ENCODE measurements at regions not wholly inside any gene's neighbourhood (a gene's known extent, or its start where the extent isn't known, plus 50 kb on each side); places are given as distances from the start of the nearest gene placed in this dataset.

DNA sequence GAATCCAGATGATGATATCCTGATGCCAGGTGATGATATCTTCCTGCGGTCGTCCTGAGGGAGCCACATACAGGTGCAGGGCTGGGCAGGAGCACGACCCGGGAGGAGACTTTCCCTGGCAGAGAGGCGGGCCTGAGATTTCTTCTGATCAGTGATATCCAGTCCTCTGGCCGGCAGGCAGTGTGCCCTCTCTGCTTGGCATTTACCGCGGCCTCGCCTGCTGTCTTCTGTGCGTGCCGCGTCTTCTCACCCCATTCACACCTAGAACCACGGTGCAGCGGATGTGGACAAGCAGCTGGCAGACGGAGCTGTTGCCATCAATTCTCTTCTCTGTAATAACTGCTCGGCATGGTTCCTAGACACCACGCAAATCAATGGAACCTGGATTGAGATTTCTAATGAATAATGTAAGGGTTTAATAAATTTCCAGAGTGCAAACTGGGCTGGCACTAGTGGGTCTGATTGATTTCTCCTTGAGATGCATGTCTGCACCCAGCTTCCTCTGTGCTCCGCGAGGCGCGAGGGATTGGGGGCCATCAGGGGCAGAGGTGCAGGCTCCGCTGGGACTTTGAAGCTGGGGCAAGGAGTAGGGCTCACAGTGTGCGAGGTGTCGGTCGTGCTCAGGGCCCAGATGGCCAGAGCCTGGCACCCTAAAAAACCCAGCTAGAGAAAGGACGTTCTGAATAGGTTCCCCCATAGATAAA, 208.9 kb upstream of the HDAC4 start:
- no peaks in the 10 kb centered on the region for H3K9me3 ChIP-seq (ENCODE audit: control insufficient read depth, low read length)
- H3K4me1 ChIP-seq (ENCODE audit: control insufficient read depth, insufficient read depth, low read length) = no peaks in the 10 kb centered on the region
- H3K36me3 ChIP-seq (ENCODE audit: control insufficient read depth, insufficient read depth, low read length) = no peaks in the 10 kb centered on the region
- 94 to 96% methylated on average over 26 of the region's 26 CpGs for WGBS, 2 experiments
- H3K27me3 ChIP-seq (ENCODE audit: control insufficient read depth, insufficient read depth, low read length, poor library complexity, severe bottlenecking) = no peaks in the 10 kb centered on the region
- no peak overlapping the region for H3K27ac ChIP-seq (ENCODE audit: insufficient read depth, low read depth, low read length, poor library complexity, severe bottlenecking)
- H3K4me3 ChIP-seq (ENCODE audit: insufficient read depth, low read depth, low read length) = no peak overlapping the region

DNA sequence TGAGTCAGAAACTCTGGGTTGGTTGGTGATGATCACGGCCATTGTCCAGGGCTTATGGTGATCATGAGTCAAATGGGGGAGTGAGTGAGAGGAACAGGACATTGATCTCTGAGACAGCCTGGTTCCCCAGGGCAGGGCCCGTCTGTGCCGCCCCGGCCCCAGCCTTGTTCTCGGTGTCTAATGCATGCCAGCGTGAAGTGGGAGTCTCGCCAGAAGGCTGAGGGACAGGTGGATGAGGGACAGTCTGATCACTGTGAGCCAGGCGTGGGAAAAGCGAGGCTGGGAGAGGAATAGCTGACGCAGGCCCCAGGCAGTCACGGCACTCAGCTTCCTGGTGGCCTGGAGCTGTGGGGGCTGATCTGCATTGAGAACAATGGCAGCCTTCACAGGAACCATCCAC, 208.3 kb upstream of the HDAC4 start:
- Histone ChIP-seq H3K36me3 (ENCODE audit: control insufficient read depth, insufficient read depth, low read length) (no peaks in the 10 kb centered on the region), H3K27ac (ENCODE audit: insufficient read depth, low read depth, low read length, poor library complexity, severe bottlenecking) (no peak overlapping the region), H3K9me3 (ENCODE audit: control insufficient read depth, low read length) (no peaks in the 10 kb centered on the region), H3K4me3 (ENCODE audit: insufficient read depth, low read depth, low read length) (no peak overlapping the region), H3K27me3 (ENCODE audit: control insufficient read depth, insufficient read depth, low read length, poor library complexity, severe bottlenecking) (no peaks in the 10 kb centered on the region), H3K4me1 (ENCODE audit: control insufficient read depth, insufficient read depth, low read length) (no peaks in the 10 kb centered on the region)
- 89 to 90% methylated on average over 11 of the region's 11 CpGs for WGBS, 2 experiments

DNA sequence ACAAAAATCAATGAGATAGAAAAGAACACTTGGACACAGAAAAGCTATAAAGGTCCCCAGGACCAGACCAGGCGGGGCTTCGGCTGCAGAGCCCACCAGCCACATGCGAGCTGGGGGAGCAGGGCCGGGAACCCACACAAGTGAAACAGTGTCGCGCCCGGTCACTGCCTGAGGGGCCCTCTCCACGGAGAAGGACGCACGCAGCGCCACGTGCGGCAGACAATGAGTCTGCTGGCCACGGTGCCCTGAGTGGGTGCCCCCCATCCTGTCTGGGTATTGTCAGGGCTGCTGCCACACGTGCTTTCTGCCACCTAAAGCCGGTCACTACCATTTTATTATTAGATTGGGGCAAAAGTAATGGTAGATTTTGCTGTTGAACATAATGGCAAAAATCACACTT, 207.9 kb upstream of the HDAC4 start:
- Histone ChIP-seq H3K4me1 (ENCODE audit: control insufficient read depth, insufficient read depth, low read length) (no peaks in the 10 kb centered on the region), H3K4me3 (ENCODE audit: insufficient read depth, low read depth, low read length) (no peak overlapping the region), H3K27me3 (ENCODE audit: control insufficient read depth, insufficient read depth, low read length, poor library complexity, severe bottlenecking) (no peaks in the 10 kb centered on the region), H3K27ac (ENCODE audit: insufficient read depth, low read depth, low read length, poor library complexity, severe bottlenecking) (no peak overlapping the region), H3K9me3 (ENCODE audit: control insufficient read depth, low read length) (no peaks in the 10 kb centered on the region), H3K36me3 (ENCODE audit: control insufficient read depth, insufficient read depth, low read length) (no peaks in the 10 kb centered on the region)
- 88% methylated on average over 15 to 16 of the region's 16 CpGs for WGBS, 2 experiments

DNA sequence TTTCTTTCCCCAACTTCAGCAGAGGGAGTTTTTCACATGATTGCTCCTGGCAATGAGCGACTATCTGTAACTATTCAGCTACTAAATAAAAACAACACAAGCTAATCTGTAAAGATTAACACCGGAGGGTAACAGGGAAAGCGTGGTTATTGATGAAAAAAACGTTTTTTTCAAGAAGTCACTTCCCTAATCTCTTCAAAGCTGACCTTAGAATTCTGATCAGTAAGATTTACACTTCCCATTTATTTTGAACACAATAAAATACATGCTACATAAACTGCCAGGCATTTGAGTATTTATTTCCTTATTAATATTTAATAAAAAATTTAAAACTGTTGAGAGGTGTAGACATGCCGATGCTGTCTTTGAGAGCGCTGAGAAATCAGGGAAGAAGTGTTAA, 207.4 kb upstream of the HDAC4 start:
- Histone ChIP-seq H3K4me3 (ENCODE audit: insufficient read depth, low read depth, low read length) (no peak overlapping the region), H3K27ac (ENCODE audit: insufficient read depth, low read depth, low read length, poor library complexity, severe bottlenecking) (no peak overlapping the region), H3K27me3 (ENCODE audit: control insufficient read depth, insufficient read depth, low read length, poor library complexity, severe bottlenecking) (no peaks in the 10 kb centered on the region), H3K9me3 (ENCODE audit: control insufficient read depth, low read length) (no peaks in the 10 kb centered on the region), H3K4me1 (ENCODE audit: control insufficient read depth, insufficient read depth, low read length) (no peaks in the 10 kb centered on the region), H3K36me3 (ENCODE audit: control insufficient read depth, insufficient read depth, low read length) (no peaks in the 10 kb centered on the region)
- 88 to 90% methylated on average over 6 of the region's 6 CpGs for WGBS, 2 experiments

DNA sequence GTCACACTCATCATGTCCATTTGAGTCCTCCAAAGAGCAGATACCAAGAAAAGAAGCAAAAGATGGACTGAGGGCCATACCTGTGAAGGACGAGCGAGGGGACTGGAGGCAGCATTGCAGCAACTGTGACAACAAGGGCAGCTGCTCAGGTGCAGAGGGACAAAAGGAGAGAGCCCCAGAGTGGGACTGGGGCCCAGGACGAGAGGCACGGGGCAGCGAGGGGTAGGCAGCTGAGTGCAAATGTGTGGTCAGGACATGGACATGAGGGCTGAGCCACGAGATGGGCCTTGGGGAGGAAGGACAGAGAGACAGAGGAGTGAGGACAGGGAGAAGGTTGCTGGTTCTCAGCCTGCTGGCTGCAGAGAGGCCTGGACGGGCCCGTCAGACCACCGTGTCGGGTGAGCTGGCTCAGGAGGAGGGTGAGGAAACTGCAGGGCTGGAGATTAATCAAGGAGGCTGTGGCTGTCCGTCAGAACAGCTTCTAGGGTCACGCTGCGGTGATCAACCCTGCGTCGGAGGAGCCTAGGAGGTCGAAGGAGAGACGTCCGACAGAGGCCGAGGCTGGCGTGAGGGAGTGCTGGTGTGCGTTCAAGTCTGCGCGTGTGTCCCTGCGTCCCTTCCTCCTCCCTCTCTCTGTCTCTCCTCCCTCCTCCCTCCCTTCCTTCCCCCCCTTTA, 206.8 kb upstream of the HDAC4 start:
- no peak overlapping the region for H3K27ac ChIP-seq (ENCODE audit: insufficient read depth, low read depth, low read length, poor library complexity, severe bottlenecking)
- no peaks in the 10 kb centered on the region for H3K36me3 ChIP-seq (ENCODE audit: control insufficient read depth, insufficient read depth, low read length)
- WGBS, 2 experiments = 82 to 85% methylated on average over 24 of the region's 24 CpGs
- H3K4me1 ChIP-seq (ENCODE audit: control insufficient read depth, insufficient read depth, low read length) = no peaks in the 10 kb centered on the region
- no peak overlapping the region for H3K4me3 ChIP-seq (ENCODE audit: insufficient read depth, low read depth, low read length)
- H3K9me3 ChIP-seq (ENCODE audit: control insufficient read depth, low read length) = no peaks in the 10 kb centered on the region
- H3K27me3 ChIP-seq (ENCODE audit: control insufficient read depth, insufficient read depth, low read length, poor library complexity, severe bottlenecking) = no peaks in the 10 kb centered on the region

DNA sequence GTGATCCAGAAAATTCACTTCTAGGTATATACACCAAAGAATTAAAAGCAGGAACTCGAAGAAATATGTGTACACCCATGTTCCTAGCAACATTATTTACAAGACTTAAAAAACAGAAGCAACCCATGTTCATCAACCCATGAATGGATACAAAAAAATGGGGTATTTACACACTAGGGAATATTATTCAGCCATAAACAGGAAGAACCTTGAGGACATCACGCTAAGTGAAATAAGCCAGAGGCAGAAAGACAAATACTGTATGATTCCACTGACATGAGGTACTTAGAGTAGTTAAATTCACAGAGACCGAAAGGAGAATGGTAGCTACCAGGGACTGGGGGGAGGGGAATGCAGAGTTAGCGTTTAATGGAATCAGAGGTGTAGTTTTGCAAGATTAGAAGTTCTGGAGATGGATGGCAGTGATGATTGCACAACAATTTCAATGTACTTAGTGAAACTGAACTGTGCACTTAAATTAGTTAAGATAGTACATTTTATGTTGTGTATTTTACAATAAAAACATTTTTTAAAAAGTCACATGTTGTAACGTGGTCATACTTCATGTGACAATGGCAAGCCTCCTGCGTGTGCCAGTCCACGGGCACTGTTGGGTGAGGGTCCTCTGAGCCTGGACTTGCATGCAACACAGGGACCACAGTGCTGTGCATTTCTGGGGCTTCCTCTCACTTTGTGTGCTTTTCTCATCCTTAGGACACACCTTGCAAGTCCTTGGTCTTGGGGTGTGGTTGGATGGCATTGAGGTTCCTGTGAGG, 206.1 kb upstream of the HDAC4 start:
- 92 to 94% methylated on average over 7 of the region's 7 CpGs for WGBS, 2 experiments
- Histone ChIP-seq H3K4me3 (ENCODE audit: insufficient read depth, low read depth, low read length) (no peak overlapping the region), H3K4me1 (ENCODE audit: control insufficient read depth, insufficient read depth, low read length) (peaks cover 3% of the 10 kb centered on the region), H3K36me3 (ENCODE audit: control insufficient read depth, insufficient read depth, low read length) (no peaks in the 10 kb centered on the region), H3K9me3 (ENCODE audit: control insufficient read depth, low read length) (no peaks in the 10 kb centered on the region), H3K27me3 (ENCODE audit: control insufficient read depth, insufficient read depth, low read length, poor library complexity, severe bottlenecking) (no peaks in the 10 kb centered on the region), H3K27ac (ENCODE audit: insufficient read depth, low read depth, low read length, poor library complexity, severe bottlenecking) (no peak overlapping the region)

DNA sequence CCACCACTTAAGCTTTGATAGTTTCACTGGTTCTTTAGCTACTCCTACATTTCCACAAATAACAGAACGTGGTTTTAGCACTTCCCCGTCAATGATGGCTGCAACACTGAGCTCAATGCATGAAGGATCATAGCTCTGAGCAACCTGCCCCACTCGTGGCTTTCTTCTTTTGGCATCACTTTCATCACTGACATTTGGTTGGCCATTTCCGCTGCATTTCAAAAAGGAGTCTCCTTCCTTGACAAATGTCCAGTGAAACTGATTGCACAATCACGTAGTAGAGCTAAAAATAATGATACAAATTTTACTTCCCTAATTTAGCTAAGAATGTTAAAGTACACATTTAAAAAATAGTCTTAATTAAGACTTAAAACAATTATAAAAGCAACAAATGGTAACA, 205.2 kb upstream of the HDAC4 start:
- Histone ChIP-seq H3K27ac (ENCODE audit: insufficient read depth, low read depth, low read length, poor library complexity, severe bottlenecking) (no peak overlapping the region), H3K4me3 (ENCODE audit: insufficient read depth, low read depth, low read length) (no peak overlapping the region), H3K9me3 (ENCODE audit: control insufficient read depth, low read length) (no peaks in the 10 kb centered on the region), H3K27me3 (ENCODE audit: control insufficient read depth, insufficient read depth, low read length, poor library complexity, severe bottlenecking) (no peaks in the 10 kb centered on the region), H3K36me3 (ENCODE audit: control insufficient read depth, insufficient read depth, low read length) (no peaks in the 10 kb centered on the region), H3K4me1 (ENCODE audit: control insufficient read depth, insufficient read depth, low read length) (peaks cover 11% of the 10 kb centered on the region)
- 88 to 90% methylated on average over 4 to 5 of the region's 5 CpGs for WGBS, 2 experiments

DNA sequence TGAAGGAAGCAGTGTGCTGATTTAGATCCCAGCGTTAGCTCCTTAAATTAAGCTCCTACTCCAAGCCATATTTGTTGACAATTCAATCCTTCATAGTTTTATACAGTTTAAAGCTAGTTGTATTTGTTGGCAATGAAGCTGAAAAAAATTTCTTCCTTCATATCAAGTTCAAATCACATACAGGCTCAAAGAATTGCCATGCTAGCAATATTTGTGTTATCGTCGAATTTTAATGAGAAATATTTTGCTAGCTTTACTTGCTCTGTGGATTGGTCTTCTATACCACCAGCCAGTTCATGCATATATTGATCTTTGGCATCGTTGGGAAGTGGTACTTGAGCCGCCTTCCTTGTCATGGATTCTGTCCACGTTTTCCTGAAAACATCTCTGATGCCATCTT, 204.6 kb upstream of the HDAC4 start:
- WGBS, 2 experiments = 85 to 88% methylated on average over 5 to 6 of the region's 6 CpGs
- Histone ChIP-seq H3K27ac (ENCODE audit: insufficient read depth, low read depth, low read length, poor library complexity, severe bottlenecking) (no peak overlapping the region), H3K9me3 (ENCODE audit: control insufficient read depth, low read length) (no peaks in the 10 kb centered on the region), H3K4me3 (ENCODE audit: insufficient read depth, low read depth, low read length) (no peak overlapping the region), H3K4me1 (ENCODE audit: control insufficient read depth, insufficient read depth, low read length) (peaks cover 11% of the 10 kb centered on the region), H3K36me3 (ENCODE audit: control insufficient read depth, insufficient read depth, low read length) (no peaks in the 10 kb centered on the region), H3K27me3 (ENCODE audit: control insufficient read depth, insufficient read depth, low read length, poor library complexity, severe bottlenecking) (no peaks in the 10 kb centered on the region)

DNA sequence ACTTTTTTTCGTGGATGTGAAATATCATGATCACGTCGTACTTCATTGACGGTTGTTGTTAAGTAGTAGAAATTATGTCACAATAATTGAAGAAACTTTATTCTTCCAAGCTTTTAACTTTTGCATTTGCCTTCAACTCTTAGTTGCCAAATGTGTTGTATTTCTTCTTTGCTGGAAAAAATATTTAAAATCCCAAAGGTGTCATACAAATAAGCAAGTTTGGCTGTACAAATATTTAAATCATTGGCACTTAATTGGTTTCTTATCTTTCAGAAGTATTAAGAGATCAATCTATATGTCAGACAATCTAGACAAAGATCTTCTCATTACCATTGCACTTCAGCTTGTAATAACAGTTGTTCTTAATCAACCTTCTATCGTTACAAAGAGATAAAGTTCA, 204.0 kb upstream of the HDAC4 start:
- H3K27ac ChIP-seq (ENCODE audit: insufficient read depth, low read depth, low read length, poor library complexity, severe bottlenecking) = no peak overlapping the region
- H3K9me3 ChIP-seq (ENCODE audit: control insufficient read depth, low read length) = no peaks in the 10 kb centered on the region
- no peak overlapping the region for H3K4me3 ChIP-seq (ENCODE audit: insufficient read depth, low read depth, low read length)
- peaks cover 11% of the 10 kb centered on the region for H3K4me1 ChIP-seq (ENCODE audit: control insufficient read depth, insufficient read depth, low read length)
- 96 to 97% methylated on average over 5 of the region's 5 CpGs for WGBS, 2 experiments
- no peaks in the 10 kb centered on the region for H3K36me3 ChIP-seq (ENCODE audit: control insufficient read depth, insufficient read depth, low read length)
- no peaks in the 10 kb centered on the region for H3K27me3 ChIP-seq (ENCODE audit: control insufficient read depth, insufficient read depth, low read length, poor library complexity, severe bottlenecking)
